HG03432 (cell line): ENCODE measurements at regions not wholly inside any gene's neighbourhood (a gene's known extent, or its start where the extent isn't known, plus 50 kb on each side); places are given as distances from the start of the nearest gene placed in this dataset.
A peak's percentile ranks its signal among the peaks of the same experiment; 100 is the strongest.
"Not testable (repeated sequence)": the region's sequence is repeated elsewhere in the genome, so short reads cannot be mapped to it uniquely, and the experiment has no call there.

Experiments
- ATAC-seq: cut with Tn5 transposase; IDR thresholded peaks from one replicate; pipeline ENCODE4 v1.9.1; 2021; ENCODE audit warnings: mild to moderate bottlenecking, moderate library complexity; ENCODE audit not compliant: unreplicated experiment

DNA sequence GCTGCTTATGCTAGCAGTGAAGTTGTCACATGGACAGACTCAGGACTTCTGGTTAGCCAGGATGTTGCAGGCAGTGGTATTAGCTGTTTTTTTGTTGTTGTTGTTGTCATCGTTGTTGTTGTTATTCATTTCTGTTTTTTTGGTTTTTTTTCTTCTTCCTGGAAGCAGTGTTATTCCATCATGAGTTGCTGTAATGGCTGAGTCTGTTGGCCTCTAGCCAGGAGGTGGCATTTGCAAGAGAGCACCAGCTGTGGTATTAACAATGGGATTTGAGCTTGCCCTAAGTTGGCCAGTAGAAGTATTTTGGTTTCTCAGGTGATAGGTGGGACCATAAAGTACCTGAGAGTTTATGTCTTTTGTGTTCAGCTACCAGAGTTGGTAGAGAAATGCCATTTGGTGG lies 561.1 kb downstream of the KCTD16 start:
- no peak for ATAC-seq

DNA sequence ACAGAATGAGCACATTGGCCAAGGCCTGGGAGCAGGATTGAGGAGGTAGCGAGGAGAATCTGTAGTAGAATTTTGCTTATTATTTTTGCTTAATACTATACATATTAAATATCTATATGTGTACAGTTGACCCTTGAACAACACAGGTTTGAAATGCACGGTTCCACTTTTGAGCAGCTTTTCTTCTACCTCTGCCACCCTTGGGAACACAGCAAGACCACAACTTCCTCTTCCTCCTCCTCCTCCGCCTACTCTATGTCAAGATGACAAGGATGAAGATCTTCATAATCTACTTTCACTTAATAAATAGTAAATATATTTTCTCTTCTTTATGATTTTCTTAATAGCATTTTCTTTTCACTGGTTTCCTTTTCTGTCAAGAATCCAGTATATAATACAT lies 541.4 kb downstream of the KCTD16 start:
- ATAC-seq, result peak; percentile 94

DNA sequence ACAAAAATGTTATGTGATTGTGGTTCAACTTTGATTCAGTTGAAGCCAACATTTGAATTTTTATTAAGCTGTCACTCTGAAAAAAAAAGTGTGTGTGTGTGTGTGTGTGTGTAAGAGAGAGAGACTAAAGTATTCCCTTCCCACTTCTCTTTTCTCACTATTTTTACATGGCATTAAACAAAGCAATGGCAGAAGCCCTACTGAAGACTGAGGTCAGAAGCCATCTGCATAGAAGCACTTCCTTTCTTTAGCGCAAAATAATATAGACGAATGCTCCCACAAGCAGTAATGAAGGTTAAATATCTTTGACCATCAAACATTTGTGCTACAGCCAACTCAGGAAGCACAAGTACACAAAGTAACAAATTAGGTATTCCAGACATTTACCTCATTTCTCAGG lies 540.5 kb downstream of the KCTD16 start:
- ATAC-seq, result no peak

DNA sequence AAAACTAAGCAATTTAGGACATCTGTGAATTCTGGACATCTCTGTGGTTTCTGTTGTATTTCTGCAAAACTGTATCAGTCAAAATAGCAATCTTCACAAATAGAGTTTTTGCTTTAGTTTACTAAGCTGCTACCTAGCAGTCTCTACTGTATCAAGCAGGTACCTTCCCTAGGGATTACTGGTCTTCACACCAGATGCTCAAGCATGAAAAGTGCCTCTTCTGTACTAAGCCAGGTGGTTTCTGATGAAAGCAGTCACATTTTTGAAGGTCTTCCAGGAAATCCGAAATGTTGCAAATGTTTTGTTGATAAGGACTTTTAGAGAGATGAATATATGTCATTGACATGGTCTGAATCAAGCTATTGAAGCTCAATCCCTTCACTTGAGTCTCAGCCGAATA lies 540.0 kb downstream of the KCTD16 start:
- ATAC-seq, result no peak

DNA sequence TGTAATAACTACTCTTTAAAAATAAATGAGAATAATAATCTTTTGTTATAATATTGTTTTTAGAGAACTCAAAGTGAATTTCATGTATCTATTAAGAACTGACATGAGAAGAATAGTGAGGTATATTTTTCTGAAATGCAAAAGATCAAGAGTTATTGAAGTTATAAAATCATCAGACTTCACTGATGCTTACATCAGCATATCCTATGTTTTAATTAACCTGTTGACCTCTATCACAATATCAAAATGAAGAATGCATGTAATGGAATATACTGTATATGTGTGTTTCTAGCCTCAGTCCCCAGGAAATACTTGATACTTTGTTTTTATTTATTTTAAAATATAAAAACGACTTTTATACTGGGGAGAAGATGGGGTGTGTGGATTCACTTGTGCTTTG lies 533.1 kb downstream of the KCTD16 start:
- ATAC-seq, result no peak

DNA sequence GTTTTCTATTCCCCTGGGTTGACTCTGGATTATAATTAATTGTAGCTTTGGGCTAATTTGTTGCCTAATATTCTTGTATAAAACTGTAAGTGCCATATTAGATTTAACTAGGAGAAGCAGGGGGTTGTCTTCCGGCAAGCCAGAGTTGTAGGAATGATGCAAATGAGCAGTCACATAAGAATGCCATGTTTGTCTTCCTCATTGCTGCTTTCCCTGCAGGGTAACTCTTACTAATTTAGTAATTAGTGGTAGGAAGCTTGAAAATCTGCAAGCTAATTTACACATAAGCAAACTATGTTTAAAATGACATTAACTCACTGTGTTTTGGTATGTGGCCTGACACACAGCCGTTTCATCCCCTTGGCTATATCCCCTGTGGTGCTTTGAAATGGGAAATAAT lies 527.8 kb downstream of the KCTD16 start:
- ATAC-seq, result no peak

DNA sequence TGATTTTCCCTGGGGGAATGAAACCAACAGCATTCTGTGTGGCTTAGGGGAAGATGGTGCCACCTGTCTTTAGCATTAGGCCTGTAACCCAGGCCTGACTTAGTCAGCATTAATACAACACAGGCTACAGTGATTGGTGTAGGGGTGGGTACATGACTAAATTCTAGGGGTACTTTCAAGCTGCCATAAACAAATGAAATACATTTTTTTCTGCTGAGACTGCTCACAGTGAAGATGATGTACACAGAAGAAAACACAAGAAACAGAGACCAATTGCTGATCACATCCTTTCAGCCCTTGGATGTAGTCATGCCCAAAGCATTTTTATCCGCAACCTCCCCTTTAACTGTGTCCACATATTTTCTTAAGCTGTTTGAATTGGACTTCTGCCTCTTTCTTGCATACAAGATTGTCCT lies 527.2 kb downstream of the KCTD16 start:
- ATAC-seq, result no peak

DNA sequence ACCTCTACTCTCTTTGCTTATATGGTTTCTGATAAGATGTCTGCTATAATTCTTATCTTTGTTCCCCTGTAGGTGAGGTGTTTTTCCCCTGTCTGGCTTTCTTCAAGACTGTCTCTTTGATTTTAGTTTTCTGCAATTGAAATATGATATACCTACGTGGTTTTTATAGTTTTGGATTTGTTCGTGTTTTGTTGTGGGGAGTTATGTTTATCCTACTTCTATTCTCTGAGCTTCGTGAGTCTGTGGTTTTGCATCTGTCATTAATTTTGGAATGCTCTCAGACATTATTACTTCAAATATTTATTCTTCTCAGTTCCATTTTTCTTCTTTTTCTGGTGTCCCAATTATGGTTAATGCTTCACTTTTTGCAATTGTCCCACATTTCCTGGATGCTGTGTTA lies 521.3 kb downstream of the KCTD16 start:
- ATAC-seq, result no peak

DNA sequence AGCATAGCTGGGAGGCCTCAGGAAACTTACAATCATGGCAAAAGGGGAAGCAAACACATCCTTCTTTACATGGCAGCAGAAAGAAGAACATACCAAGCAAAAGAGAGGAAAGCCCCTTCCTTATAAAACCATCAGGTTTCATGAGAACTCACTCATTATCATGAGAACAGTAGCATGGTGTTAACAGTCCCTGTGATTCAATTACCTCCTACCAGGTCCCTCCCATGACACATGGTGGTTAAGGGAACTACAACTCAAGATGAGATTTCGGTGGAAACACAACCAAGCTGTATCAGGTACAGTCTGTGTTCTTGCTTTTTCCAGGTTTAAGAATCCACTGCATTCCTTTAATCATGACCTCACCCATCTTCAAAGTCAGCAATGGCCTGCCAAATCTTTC lies 514.2 kb downstream of the KCTD16 start:
- ATAC-seq, result no peak

DNA sequence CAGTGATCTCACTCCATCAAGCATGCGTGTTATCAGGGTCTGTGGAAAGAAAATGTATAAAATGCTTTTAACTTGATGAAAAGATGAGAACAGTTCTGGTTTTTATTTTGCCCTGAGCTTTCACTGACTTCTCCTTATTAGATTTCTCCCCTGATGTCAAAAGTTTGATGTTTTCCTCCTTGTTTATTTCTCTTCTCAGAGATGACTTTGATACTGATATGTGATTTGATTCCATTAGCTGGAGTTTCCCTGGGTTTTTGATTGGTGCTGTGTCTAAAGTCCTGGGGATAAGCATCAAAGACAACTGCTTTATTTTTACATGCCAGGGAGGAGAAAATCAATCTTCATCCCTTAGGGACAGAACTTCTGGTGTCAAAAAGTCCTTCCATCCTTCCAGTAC lies 510.0 kb downstream of the KCTD16 start:
- ATAC-seq, result no peak

DNA sequence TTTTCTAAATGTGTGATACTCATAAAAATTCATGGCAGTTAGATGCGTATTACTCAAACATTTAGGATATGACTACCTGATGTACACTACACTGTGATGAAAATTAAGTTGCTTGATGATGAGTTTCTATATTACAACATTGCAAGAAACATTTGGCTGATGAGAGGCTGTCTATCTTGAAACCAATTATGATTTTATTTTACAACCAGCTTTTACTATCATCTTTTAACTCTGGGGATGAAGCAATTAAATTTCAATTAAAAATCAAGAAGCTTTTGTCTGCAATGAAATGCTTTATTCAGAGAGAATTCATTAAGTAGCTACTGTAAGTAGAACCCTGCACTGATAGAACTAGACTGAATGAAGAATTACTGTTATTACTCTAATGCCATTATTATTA lies 500.4 kb downstream of the KCTD16 start:
- ATAC-seq, result no peak

DNA sequence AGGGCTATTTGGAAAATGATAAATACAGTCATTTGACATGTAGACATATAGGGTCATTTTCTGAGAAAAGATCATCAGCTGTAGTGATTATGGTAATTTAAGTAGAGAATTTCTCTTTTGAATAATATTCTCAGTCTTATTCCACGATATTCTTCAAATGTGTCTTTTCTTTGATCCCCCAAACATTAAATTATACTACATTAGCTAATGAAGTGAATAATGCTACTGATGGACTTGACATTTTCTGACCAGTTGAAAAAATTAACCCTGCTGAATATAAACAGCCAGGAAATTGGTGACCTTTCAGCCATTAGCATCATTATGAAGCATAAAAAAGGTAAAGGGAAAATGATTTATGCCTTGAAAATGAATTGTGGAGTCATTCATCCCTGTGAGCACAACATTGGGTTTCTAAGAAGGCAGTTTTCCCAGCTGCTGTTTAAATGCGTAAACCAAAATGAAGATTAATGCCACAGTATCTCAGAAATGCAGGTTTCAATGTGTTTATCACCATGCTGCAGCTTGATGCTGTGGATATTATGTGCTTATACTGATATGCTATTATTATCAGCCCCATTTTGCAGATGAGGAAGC lies 489.1 kb downstream of the KCTD16 start:
- no peak for ATAC-seq

DNA sequence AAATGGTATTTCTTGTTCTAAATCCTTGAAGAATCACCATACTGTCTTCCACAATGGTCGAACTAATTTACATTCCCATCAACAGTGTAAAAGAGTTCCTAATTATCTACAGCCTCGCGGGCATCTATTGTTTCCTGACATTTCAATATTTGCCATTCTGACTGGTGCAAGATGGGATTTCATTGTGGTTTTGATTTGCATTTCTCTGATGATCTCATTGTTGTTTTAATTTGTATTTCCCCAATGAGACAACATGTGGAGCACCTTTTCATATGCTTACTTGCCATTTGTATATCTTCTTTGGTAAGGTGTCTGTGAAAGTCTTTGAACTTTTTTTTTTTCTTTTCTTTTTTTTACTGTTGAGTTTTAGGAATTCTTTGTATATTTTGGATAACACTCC lies 473.6 kb downstream of the KCTD16 start:
- no peak for ATAC-seq

DNA sequence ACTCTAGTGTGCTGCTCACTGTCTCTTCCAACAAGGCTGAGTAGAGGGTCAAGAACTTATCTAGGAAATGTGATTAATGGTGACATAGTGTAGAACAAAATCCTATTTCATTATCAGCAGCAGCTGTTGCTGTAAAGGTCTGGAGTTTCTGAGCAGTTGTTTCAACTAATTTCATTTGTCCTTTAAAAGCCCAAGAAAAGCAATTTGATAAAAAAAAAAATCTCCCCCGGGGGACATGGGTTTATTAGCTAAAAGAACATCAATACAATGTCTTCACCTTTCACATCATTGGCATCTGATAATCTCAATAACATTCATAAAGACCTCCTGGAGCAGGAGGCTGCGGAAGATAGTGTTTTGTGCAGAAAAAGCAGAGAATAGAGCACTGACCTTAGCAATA lies 468.1 kb downstream of the KCTD16 start:
- no peak for ATAC-seq

DNA sequence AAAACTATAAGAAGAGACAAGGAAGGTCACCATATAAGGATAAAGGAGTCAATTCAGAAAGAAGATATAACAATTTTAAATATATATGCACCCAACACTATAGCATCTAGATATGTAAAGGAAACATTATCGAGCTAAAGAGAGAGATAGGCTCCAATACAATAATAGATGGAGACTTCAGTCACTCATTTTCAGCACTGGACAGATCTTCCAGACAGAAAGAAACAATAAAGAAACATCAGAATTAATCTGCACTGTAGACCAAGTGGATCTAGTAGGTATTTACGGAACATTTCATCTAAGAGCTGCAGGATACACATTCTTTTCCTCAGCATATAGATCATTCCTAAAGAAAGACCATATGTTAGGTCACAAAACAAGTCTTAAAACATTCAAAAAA lies 463.5 kb downstream of the KCTD16 start:
- ATAC-seq, result no peak

DNA sequence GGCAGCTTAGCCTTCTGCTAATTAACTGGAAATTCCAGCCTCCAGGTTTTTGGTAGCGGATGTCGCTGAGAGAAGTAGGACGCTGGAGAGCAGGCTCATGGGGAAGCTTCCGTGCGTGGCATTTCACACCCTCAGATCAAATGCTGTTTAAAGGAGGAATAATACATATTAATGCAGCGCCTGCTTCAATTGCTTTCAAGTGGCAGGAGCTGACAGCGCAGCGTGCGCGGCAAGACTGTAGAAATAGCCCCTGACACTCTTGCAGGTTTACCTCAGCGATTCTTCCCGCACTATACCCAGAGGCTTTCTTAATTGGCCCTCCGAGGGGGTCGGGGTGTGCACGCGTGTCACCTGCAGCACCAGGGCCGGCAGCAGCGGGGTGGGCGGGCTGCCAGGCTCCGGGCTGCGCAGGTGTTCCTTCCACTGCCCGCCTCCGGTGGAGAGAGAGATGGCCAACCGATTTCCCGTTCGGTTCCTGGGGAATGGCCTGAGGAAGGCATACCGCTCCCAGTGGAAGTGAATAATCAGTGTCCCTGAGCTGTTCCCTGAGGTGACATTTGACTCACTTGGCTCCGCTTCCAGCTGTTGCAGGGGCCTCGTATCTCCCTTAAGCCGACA lies 427.9 kb downstream of the KCTD16 start:
- no peak for ATAC-seq

DNA sequence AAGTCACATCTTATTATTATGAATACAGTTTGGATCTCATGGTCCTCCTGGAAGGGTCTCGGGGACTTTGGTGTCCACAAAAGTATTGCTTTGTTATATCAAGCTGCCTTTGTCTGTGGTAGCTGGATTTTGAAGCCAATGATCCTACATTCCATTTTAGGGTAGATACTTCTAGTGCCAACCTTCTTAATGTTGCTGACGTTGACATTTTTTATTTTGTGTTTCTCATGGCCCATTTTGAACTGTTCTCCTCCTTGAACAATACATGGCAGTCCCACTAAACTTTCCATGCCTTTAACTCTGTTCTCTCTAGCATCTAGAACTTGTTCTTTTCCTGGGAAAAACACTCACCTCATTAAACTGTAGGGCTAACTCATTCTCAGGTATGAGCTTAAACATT lies 425.8 kb downstream of the KCTD16 start:
- no peak for ATAC-seq

DNA sequence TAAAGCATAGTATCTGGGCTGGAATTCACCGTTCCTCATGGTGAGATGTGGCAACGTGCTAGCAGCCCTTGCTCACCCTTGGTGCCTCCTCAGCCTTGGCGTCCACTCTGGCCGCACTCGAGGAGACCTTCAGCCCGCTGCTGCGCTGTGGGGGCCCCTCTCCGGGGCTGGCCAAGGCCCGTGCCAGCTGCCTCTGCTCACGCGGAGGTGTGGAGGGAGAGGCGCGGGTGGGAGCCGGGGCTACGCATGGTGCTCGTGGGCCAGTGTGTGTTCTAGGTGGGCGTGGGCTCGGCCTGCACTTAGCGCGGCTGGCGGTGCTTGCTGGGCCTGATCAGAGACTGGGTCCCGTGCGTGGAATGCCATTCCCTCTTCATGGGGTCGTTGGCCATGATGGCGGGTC lies 424.2 kb downstream of the KCTD16 start:
- no peak for ATAC-seq

DNA sequence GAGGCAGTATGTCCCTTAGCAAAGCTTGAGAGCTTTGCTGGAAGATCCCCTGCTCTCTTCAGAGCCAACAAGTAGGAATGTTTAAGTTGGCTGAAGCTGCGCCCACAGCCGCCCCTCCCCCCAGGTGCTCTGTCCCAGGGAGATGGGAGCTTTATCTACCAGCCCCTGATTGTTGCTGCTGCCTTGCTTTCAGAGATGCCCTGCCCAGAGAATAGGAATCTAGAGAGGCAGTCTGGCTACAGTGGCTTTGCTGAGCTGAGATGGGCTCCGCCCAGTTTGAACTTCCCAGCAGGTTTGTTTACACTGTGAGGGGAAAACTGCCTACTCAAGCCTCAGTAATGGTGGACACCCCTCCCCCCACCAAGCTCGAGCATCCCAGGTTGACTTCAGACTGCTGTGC lies 423.6 kb downstream of the KCTD16 start:
- ATAC-seq, result not testable (repeated sequence)

DNA sequence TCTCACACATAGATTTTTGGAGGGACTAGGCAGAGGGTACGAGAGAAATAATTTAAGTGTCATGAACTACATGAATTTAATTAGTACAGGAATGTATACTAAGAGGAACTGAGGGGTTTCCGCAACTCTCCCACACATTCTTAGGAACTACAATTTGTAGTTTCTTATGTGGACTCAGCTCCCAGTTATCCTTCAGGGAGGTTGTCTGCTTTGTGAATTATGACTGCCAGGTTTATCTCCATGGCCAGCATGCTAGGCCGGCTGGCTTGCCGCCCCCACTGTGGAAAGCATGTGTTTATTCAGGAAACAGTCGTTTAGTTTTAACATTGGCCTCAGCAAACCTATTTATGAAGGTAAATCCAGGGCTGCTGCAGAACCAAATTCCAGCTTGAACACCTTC lies 415.0 kb downstream of the KCTD16 start:
- ATAC-seq, result no peak

DNA sequence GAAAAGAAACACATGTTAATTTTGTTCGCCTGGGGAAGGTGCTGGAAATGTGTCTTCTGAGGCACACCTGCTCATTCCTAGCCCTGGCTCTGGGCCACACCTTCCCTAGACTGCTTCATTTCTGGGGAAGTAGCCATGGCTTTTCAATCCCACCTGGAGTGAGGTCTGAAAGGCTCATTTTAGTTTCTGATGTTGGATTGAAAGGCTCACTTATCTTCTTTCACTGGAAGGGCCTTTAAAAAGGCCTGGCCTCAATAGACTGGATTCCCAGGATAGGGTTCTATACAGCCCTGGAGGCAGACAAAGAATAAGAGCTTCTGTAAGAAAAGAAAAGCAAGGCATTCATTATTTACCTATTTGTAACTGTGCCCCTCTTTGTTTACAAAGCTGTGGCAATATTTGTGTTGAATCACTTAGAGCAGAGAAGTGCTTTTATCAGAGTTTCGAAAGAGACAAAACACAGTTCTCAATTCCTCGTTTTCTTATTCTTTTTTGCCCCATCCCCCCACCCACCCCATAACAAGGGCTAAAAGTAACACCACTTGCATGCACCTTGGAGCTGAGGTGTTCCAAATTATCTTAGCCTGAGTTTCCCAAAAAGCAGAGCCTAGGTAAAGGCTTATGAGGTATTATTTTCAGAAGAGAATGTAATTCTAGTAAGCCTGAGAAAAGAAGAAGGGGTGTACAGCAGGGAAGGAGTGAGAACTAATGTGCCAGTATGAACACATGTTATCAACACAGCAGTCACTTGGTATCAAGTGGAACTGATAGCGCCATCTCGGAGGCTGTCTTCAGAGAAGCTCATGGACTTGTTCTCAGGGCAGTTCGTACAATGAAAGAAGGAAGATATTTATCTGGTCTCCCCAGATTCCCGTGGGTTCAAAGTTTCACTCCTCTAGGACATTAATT lies 413.1 kb downstream of the KCTD16 start:
- ATAC-seq, result no peak

DNA sequence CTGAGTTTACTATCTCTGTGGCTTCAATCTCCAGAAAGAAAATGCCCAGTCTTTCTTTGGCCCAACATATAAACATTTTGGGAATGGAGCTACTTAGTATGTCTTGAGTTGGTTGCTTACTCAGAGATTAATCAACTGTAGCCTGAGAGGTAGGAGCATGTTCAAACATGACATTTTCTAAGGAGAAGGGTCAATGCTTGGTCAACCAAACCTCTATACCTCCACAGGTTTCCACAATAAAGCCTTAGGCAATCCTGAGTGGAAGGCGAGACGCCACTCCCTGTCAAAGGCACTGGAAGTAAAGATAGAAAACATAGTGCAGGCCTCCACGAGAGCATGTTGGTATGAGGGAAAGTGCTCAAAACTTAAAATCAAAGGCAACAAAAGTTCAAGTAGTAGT lies 411.4 kb downstream of the KCTD16 start:
- ATAC-seq, result no peak
